Progenitor cell of endocrine pancreas (in vitro differentiated cells): ENCODE measurements at regions not wholly inside any gene's neighbourhood (a gene's known extent, or its start where the extent isn't known, plus 50 kb on each side); places are given as distances from the start of the nearest gene placed in this dataset.

ENCODE experiments used
- DNase-seq: peaks from one replicate; pipeline ENCODE4 v3.0.0; 2021; ENCODE audit warnings: low spot score; ENCODE audit not compliant: unreplicated experiment
- H3K27ac Mint-ChIP-seq: 2 replicates; pipeline ENCODE4 v1.8.0; 2021; ENCODE audit warnings: mild to moderate bottlenecking, moderate library complexity, mixed read lengths
- H3K27me3 Mint-ChIP-seq: 2 replicates; pipeline ENCODE4 v1.8.0; 2021; ENCODE audit warnings: mixed read lengths
- H3K36me3 Mint-ChIP-seq: 2 replicates; pipeline ENCODE4 v1.8.0; 2022; ENCODE audit warnings: mixed read lengths; ENCODE audit not compliant: insufficient read depth
- H3K4me1 Mint-ChIP-seq: 2 replicates; pipeline ENCODE4 v1.8.0; 2021; ENCODE audit warnings: low read depth, mixed read lengths
- H3K4me3 Mint-ChIP-seq: 2 replicates; pipeline ENCODE4 v1.8.0; 2021; ENCODE audit warnings: low read depth, mild to moderate bottlenecking, moderate library complexity, mixed read lengths
- H3K9me3 Mint-ChIP-seq: 2 replicates; pipeline ENCODE4 v1.8.0; 2021; ENCODE audit warnings: low read depth, mixed read lengths
- CTCF ChIP-seq: fragments of 200-600 bp; sonication (generic); IDR thresholded peaks from one replicate; pipeline ENCODE4 v1.5.0; 2021; ENCODE audit warnings: antibody characterized with exemption, mild to moderate bottlenecking; ENCODE audit not compliant: unreplicated experiment

GRCh38 chr1:115218699-115219098 lies 119.3 kb downstream of the NGF start:
- H3K27me3 Mint-ChIP-seq: peaks cover 21% of the 10 kb centered on the region
- no peaks in the 10 kb centered on the region for H3K9me3 Mint-ChIP-seq
- H3K4me1 Mint-ChIP-seq: peaks cover 4% of the 10 kb centered on the region
- no peaks in the 10 kb centered on the region for H3K36me3 Mint-ChIP-seq
- no peak overlapping the region for H3K4me3 Mint-ChIP-seq
- TF ChIP-seq CTCF: no peak
- DNase-seq: no peak
- no peak overlapping the region for H3K27ac Mint-ChIP-seq

DNA sequence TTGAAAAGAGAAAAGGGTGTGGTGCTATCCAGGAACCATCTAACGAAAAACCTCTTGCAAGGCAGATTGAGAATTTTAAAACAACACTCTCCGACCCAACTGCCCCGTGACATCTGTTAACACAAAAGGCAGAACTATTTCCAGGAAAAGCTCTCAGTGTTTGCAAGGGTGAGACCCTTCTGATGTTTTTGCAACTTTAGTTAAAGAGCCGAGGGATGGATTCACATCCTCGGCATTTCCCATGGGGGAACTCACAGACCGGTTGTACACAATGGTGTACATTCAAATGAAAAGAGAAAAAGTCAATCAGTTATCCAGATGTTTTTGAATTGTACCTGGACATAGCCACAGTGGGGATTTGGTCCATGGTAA lies 120.0 kb downstream of the NGF start:
- no peaks in the 10 kb centered on the region for H3K9me3 Mint-ChIP-seq
- no peaks in the 10 kb centered on the region for H3K36me3 Mint-ChIP-seq
- DNase-seq: no peak
- no peak overlapping the region for H3K27ac Mint-ChIP-seq
- peaks cover 18% of the 10 kb centered on the region for H3K27me3 Mint-ChIP-seq
- H3K4me1 Mint-ChIP-seq: peaks cover 4% of the 10 kb centered on the region
- no peak overlapping the region for H3K4me3 Mint-ChIP-seq
- TF ChIP-seq CTCF: no peak

- no peak overlapping the region for H3K4me3 Mint-ChIP-seq
- H3K9me3 Mint-ChIP-seq: no peaks in the 10 kb centered on the region
- no peak for TF ChIP-seq CTCF
- peaks cover 18% of the 10 kb centered on the region for H3K27me3 Mint-ChIP-seq
- H3K4me1 Mint-ChIP-seq: peaks cover 4% of the 10 kb centered on the region
- DNase-seq: no peak
- H3K36me3 Mint-ChIP-seq: no peaks in the 10 kb centered on the region
- H3K27ac Mint-ChIP-seq: no peak overlapping the region
Measured at GRCh38 chr1:115217150-115218033, 120.7 kb downstream of the NGF start.

GRCh38 chr1:115215703-115216521 lies 122.1 kb downstream of the NGF start:
- Mint-ChIP-seq H3K36me3 (no peaks in the 10 kb centered on the region), H3K4me3 (no peak overlapping the region), H3K27ac (no peak overlapping the region), H3K27me3 (peaks cover 18% of the 10 kb centered on the region), H3K9me3 (no peaks in the 10 kb centered on the region), H3K4me1 (peaks cover 4% of the 10 kb centered on the region)
- no peak for DNase-seq
- no peak for TF ChIP-seq CTCF

GRCh38 chr1:115215110-115215509 lies 122.9 kb downstream of the NGF start:
- no peak for TF ChIP-seq CTCF
- H3K4me3 Mint-ChIP-seq: no peak overlapping the region
- no peaks in the 10 kb centered on the region for H3K36me3 Mint-ChIP-seq
- DNase-seq: no peak
- peaks cover 4% of the 10 kb centered on the region for H3K4me1 Mint-ChIP-seq
- no peaks in the 10 kb centered on the region for H3K9me3 Mint-ChIP-seq
- peaks cover 18% of the 10 kb centered on the region for H3K27me3 Mint-ChIP-seq
- H3K27ac Mint-ChIP-seq: no peak overlapping the region
